Activated naive CD4-positive, alpha-beta T cell treated with anti-CD3 and anti-CD28 coated beads for 36 hours (primary cell): ENCODE measurements at regions not wholly inside any gene's neighbourhood (a gene's known extent, or its start where the extent isn't known, plus 50 kb on each side); places are given as distances from the start of the nearest gene placed in this dataset.
"Not testable (repeated sequence)": the region's sequence is repeated elsewhere in the genome, so short reads cannot be mapped to it uniquely, and the experiment has no call there.

Experiments
- CTCF ChIA-PET: fragments of 350-600 bp; sonication (Branson Sonifier 250); formaldehyde crosslinking; loops from one replicate; lab custom pipeline; 2021; ENCODE audit warnings: antibody characterized with exemption; lab: Charles Lee
- DNase-seq: peaks from one replicate; pipeline ENCODE4 v3.0.0-alpha.2; 2020
- H3K27ac Mint-ChIP-seq: one replicate; pipeline ENCODE4 v1.8.0; 2021; ENCODE audit warnings: mild to moderate bottlenecking, mixed read lengths
- H3K27me3 Mint-ChIP-seq: one replicate; pipeline ENCODE4 v1.8.0; 2021; ENCODE audit warnings: low read depth, mixed read lengths
- H3K36me3 Mint-ChIP-seq: one replicate; pipeline ENCODE4 v1.8.0; 2021; ENCODE audit warnings: low read depth, mixed read lengths
- H3K4me1 Mint-ChIP-seq: one replicate; pipeline ENCODE4 v1.8.0; 2021; ENCODE audit warnings: low read depth, mixed read lengths
- H3K4me3 Mint-ChIP-seq: one replicate; pipeline ENCODE4 v1.8.0; 2021; ENCODE audit warnings: mild to moderate bottlenecking, moderate library complexity, mixed read lengths
- H3K9me3 Mint-ChIP-seq: one replicate; pipeline ENCODE4 v1.8.0; 2021; ENCODE audit warnings: mixed read lengths
- intact Hi-C: fragments of 100-400 bp; cut with micrococcal nuclease; formaldehyde crosslinking; loops from one replicate; pipeline ENCODE4 v1.15.1; 2023

- Mint-ChIP-seq H3K36me3 (no peaks in the 10 kb centered on the region), H3K4me1 (no peaks in the 10 kb centered on the region), H3K4me3 (no peak overlapping the region), H3K27me3 (no peaks in the 10 kb centered on the region), H3K9me3 (no peaks in the 10 kb centered on the region), H3K27ac (no peak overlapping the region)
- DNase-seq = no peak
- CTCF ChIA-PET = no interaction called here
- intact Hi-C loops = no loop called here
Measured at GRCh38 chr5:92070786-92071185, 687.7 kb upstream of the ARRDC3 start.

- no peaks in the 10 kb centered on the region for H3K27me3 Mint-ChIP-seq
- no peaks in the 10 kb centered on the region for H3K36me3 Mint-ChIP-seq
- H3K4me1 Mint-ChIP-seq = no peaks in the 10 kb centered on the region
- intact Hi-C loops = no loop called here
- CTCF ChIA-PET = no interaction called here
- H3K4me3 Mint-ChIP-seq = no peak overlapping the region
- DNase-seq = no peak
- peaks cover 6% of the 10 kb centered on the region for H3K9me3 Mint-ChIP-seq
- no peak overlapping the region for H3K27ac Mint-ChIP-seq
Measured at GRCh38 chr5:92064993-92065392, 681.9 kb upstream of the ARRDC3 start.

GRCh38 chr5:92051741-92052140, 668.6 kb upstream of the ARRDC3 start:
- Mint-ChIP-seq H3K27me3 (no peaks in the 10 kb centered on the region), H3K4me3 (no peak overlapping the region), H3K36me3 (no peaks in the 10 kb centered on the region), H3K4me1 (no peaks in the 10 kb centered on the region), H3K9me3 (peaks cover 8% of the 10 kb centered on the region), H3K27ac (no peak overlapping the region)
- DNase-seq = no peak
- CTCF ChIA-PET = no interaction called here
- intact Hi-C loops = no loop called here

GRCh38 chr5:92050970-92051369, 667.9 kb upstream of the ARRDC3 start:
- Mint-ChIP-seq H3K9me3 (peaks cover 8% of the 10 kb centered on the region), H3K4me3 (no peak overlapping the region), H3K27me3 (no peaks in the 10 kb centered on the region), H3K4me1 (no peaks in the 10 kb centered on the region), H3K27ac (no peak overlapping the region), H3K36me3 (no peaks in the 10 kb centered on the region)
- intact Hi-C loops = no loop called here
- CTCF ChIA-PET = interaction anchor here (0.6 kb wide), 1 partner anchor 631 kb away, joined by 3 read pairs; no protein-coding TSS in a partner anchor
- DNase-seq = no peak

DNA sequence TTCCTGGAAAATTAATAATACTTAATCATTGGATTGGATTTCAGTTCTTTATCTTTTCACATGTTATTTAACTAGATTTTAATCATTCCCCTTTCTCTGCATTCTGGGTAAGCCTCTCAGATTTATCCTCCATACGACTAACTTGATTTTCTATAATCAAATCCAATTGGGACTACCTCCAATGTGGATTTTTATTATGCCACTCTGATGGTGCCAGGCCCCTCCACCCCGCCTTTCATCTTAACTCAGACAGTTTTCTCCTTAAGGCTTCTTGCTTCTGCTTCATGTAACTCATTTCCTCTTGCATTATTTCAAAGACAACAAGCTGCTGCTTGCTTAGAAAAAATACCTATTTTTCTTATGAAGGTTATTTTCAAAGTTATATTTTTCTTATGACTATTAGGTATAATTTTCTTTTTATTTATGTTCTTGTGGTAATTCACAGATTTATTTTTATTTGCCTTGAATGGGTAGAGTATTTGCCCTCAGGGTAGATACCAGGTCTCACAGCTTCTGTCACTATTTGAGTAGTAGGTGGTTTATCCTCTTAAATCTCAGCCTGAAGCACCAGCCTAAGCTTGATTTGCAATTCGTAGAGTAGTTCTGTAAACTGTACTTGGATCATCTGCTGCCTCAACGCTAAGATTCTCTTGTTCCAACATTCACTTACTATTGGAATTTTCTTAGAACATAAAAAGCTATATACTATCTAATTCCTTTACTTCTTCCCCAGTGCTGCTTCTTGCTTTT, 659.0 kb upstream of the ARRDC3 start:
- no peak overlapping the region for H3K4me3 Mint-ChIP-seq
- no peaks in the 10 kb centered on the region for H3K27me3 Mint-ChIP-seq
- intact Hi-C loops = no loop called here
- DNase-seq = no peak
- CTCF ChIA-PET = no interaction called here
- H3K9me3 Mint-ChIP-seq = peaks cover 4% of the 10 kb centered on the region
- H3K36me3 Mint-ChIP-seq = no peaks in the 10 kb centered on the region
- H3K4me1 Mint-ChIP-seq = no peaks in the 10 kb centered on the region
- no peak overlapping the region for H3K27ac Mint-ChIP-seq

GRCh38 chr5:92041206-92041605, 658.1 kb upstream of the ARRDC3 start:
- Mint-ChIP-seq H3K4me3 (no peak overlapping the region), H3K4me1 (no peaks in the 10 kb centered on the region), H3K9me3 (no peaks in the 10 kb centered on the region), H3K36me3 (no peaks in the 10 kb centered on the region), H3K27me3 (no peaks in the 10 kb centered on the region), H3K27ac (no peak overlapping the region)
- CTCF ChIA-PET = no interaction called here
- no peak for DNase-seq
- intact Hi-C loops = no loop called here

DNA sequence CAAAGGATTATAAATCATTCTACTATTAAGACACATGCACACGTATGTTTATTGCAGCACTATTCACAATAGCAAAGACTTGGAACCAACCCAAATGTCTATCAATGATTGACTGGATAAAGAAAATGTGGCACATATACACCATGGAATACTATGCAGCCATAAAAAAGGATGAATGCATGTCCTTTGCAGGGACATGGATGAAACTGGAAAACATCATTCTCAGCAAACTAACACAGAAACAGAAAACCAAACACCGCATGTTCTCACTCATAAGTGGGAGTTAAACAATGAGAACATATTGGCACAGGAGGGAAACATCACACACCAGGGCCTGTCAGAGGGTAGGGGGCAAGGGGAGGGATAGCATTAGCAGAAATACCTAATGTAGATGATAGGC, 646.7 kb upstream of the ARRDC3 start:
- H3K36me3 Mint-ChIP-seq, H3K4me1 Mint-ChIP-seq, H3K4me3 Mint-ChIP-seq, CTCF ChIA-PET, H3K27ac Mint-ChIP-seq, H3K27me3 Mint-ChIP-seq, H3K9me3 Mint-ChIP-seq, intact Hi-C loops, DNase-seq: not testable (repeated sequence)

DNA sequence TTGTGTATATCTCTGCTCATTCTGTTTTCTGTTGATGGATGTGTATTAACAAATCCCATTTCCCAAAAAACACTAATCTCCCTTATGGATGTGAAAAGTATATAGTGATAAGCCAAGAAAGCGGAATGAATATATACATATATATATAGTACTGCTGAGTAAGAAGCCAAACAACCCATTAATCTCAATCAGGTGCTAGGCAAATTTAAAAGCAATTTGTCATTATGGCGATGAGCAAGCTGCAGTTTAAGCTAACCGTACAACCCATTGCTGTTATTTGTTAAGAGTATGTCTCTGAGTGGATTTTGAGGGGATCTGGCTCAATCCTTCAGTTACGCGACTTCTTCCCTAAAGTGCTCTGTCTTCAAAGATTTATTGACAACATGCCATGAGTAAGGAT, 640.4 kb upstream of the ARRDC3 start:
- no peaks in the 10 kb centered on the region for H3K9me3 Mint-ChIP-seq
- H3K36me3 Mint-ChIP-seq = no peaks in the 10 kb centered on the region
- no peak overlapping the region for H3K27ac Mint-ChIP-seq
- DNase-seq = no peak
- CTCF ChIA-PET = no interaction called here
- H3K4me1 Mint-ChIP-seq = no peaks in the 10 kb centered on the region
- no peaks in the 10 kb centered on the region for H3K27me3 Mint-ChIP-seq
- intact Hi-C loops = no loop called here
- H3K4me3 Mint-ChIP-seq = no peak overlapping the region

- CTCF ChIA-PET = no interaction called here
- Mint-ChIP-seq H3K4me3 (no peak overlapping the region), H3K27ac (no peak overlapping the region), H3K9me3 (no peaks in the 10 kb centered on the region), H3K27me3 (no peaks in the 10 kb centered on the region), H3K4me1 (no peaks in the 10 kb centered on the region), H3K36me3 (no peaks in the 10 kb centered on the region)
- intact Hi-C loops = no loop called here
- no peak for DNase-seq
Measured at GRCh38 chr5:92023141-92023471, 640.0 kb upstream of the ARRDC3 start.

GRCh38 chr5:92022415-92023140, 639.5 kb upstream of the ARRDC3 start:
- Mint-ChIP-seq H3K4me3 (no peak overlapping the region), H3K4me1 (no peaks in the 10 kb centered on the region), H3K36me3 (no peaks in the 10 kb centered on the region), H3K9me3 (no peaks in the 10 kb centered on the region), H3K27me3 (no peaks in the 10 kb centered on the region), H3K27ac (no peak overlapping the region)
- no peak for DNase-seq
- CTCF ChIA-PET = no interaction called here
- intact Hi-C loops = no loop called here

- H3K4me3 Mint-ChIP-seq = no peak overlapping the region
- DNase-seq = no peak
Measured at GRCh38 chr5:92019376-92019990, 636.4 kb upstream of the ARRDC3 start.

GRCh38 chr5:92017776-92018175, 634.7 kb upstream of the ARRDC3 start:
- no peak for DNase-seq
- intact Hi-C loops = no loop called here
- Mint-ChIP-seq H3K4me3 (no peak overlapping the region), H3K27ac (no peak overlapping the region), H3K9me3 (peaks cover 2% of the 10 kb centered on the region), H3K27me3 (no peaks in the 10 kb centered on the region), H3K36me3 (no peaks in the 10 kb centered on the region), H3K4me1 (no peaks in the 10 kb centered on the region)
- CTCF ChIA-PET = no interaction called here

More at GRCh38 chr5:92019376-92019990, 636.4 kb upstream of the ARRDC3 start:
- Mint-ChIP-seq H3K9me3 (no peaks in the 10 kb centered on the region), H3K27ac (no peak overlapping the region), H3K27me3 (no peaks in the 10 kb centered on the region), H3K36me3 (no peaks in the 10 kb centered on the region), H3K4me1 (no peaks in the 10 kb centered on the region)
- CTCF ChIA-PET = no interaction called here
- intact Hi-C loops = no loop called here

- DNase-seq, H3K4me3 Mint-ChIP-seq, H3K4me1 Mint-ChIP-seq, H3K36me3 Mint-ChIP-seq, H3K27ac Mint-ChIP-seq, CTCF ChIA-PET, intact Hi-C loops, H3K27me3 Mint-ChIP-seq: not testable (repeated sequence)
- H3K9me3 Mint-ChIP-seq = peaks cover 10% of the 10 kb centered on the region
Measured at GRCh38 chr5:92011845-92012244, 628.7 kb upstream of the ARRDC3 start.
